Stimulated activated CD8-positive, alpha-beta memory T cell treated with anti-CD3 and anti-CD28 coated beads, Interleukin-15, amount 100 ng/mL, for 24 hours (primary cell): ENCODE measurements at regions not wholly inside any gene's neighbourhood (a gene's known extent, or its start where the extent isn't known, plus 50 kb on each side); places are given as distances from the start of the nearest gene placed in this dataset.

ENCODE experiments used
- DNase-seq: peaks from one replicate; pipeline ENCODE4 v3.0.0-alpha.2; 2020; ENCODE audit warnings: low read depth

- DNase-seq, result no peak
These were observed 54.4 kb upstream of the C1orf174 start for GRCh38 chr1:3954170-3955169.

GRCh38 chr1:3955196-3955772 lies 55.2 kb upstream of the C1orf174 start:
- DNase-seq, result no peak

- DNase-seq, result no peak
These were observed 56.6 kb upstream of the C1orf174 start for GRCh38 chr1:3956527-3957170.

GRCh38 chr1:3959361-3959760 lies 59.3 kb upstream of the C1orf174 start:
- no peak for DNase-seq

GRCh38 chr1:3963554-3963953 lies 63.5 kb upstream of the C1orf174 start:
- DNase-seq, result no peak

- no peak for DNase-seq
These were observed 65.6 kb upstream of the C1orf174 start for GRCh38 chr1:3965693-3966092.

GRCh38 chr1:3968851-3969250 lies 68.8 kb upstream of the C1orf174 start:
- no peak for DNase-seq

GRCh38 chr1:3971981-3972380 lies 71.9 kb upstream of the C1orf174 start:
- DNase-seq, result no peak

GRCh38 chr1:3975903-3976630 lies 76.0 kb upstream of the C1orf174 start:
- DNase-seq, result no peak

GRCh38 chr1:3976821-3977220 lies 76.7 kb upstream of the C1orf174 start:
- no peak for DNase-seq

GRCh38 chr1:3978196-3978989 lies 78.3 kb upstream of the C1orf174 start:
- no peak for DNase-seq

- DNase-seq, result no peak
These were observed 78.9 kb upstream of the C1orf174 start for GRCh38 chr1:3978990-3979325.

- no peak for DNase-seq
These were observed 81.2 kb upstream of the C1orf174 start for GRCh38 chr1:3981261-3981660.

GRCh38 chr1:3981746-3982505 lies 81.9 kb upstream of the C1orf174 start:
- DNase-seq, result no peak

- no peak for DNase-seq
These were observed 83.1 kb upstream of the C1orf174 start for GRCh38 chr1:3983181-3983580.

- DNase-seq, result no peak
These were observed 84.5 kb upstream of the C1orf174 start for GRCh38 chr1:3984586-3984985.

GRCh38 chr1:3986686-3987218 lies 86.7 kb upstream of the C1orf174 start:
- no peak for DNase-seq

GRCh38 chr1:3987669-3988235 lies 87.7 kb upstream of the C1orf174 start:
- DNase-seq, result no peak

GRCh38 chr1:3988431-3988830 lies 88.4 kb upstream of the C1orf174 start:
- no peak for DNase-seq

- DNase-seq, result no peak
These were observed 89.4 kb upstream of the C1orf174 start for GRCh38 chr1:3989465-3989864.
